Hematopoietic multipotent progenitor cell treated with erythropoietin and hydrocortisone succinate and interleukin-3 and kit ligand, for 6 days (in vitro differentiated cells): ENCODE measurements at regions not wholly inside any gene's neighbourhood (a gene's known extent, or its start where the extent isn't known, plus 50 kb on each side); places are given as distances from the start of the nearest gene placed in this dataset.
A peak's percentile ranks its signal among the peaks of the same experiment; 100 is the strongest.

Source experiments
- DNase-seq: peaks from one replicate; pipeline ENCODE4 v3.0.0-alpha.2; 2015

DNA sequence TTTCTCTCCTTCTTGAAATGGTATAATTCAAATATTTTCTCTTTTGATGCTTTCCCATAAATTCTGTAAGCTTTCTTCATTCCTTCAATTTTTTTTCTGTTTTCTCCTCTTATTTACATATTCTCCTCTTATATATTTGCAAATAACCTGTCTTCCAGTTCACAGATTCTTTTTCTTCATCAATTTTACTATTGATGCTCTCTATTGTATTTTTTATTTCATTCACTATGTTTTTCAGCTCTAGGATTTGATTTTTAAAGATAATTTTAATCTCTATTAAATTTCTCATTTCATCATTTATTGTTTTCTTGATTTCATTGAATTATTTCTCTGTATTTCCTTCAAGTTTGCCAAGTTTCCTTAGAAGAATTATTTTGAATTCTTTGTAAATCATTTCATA lies 54.0 kb upstream of the PRPS1L1 start:
- no peak for DNase-seq

DNA sequence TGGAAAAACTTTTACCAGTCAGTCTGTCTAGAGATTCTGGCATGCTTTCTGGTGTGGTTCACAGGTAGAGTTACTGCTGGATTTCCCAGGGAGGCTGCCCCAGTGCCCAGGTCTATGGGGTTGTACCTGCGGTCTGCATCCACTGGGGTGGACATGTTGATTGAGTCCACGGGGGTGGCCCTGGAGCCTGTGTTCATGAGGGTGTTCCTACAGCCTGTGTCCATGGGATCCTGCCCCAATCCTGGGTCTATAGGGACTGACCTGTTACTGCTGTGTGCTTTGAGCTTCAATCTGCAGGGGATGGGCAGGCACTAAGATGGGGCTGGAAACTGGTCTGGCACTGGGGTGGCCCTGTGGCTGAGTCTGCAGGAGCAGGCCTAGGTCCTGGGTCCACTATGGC lies 54.5 kb upstream of the PRPS1L1 start:
- DNase-seq: no peak

DNA sequence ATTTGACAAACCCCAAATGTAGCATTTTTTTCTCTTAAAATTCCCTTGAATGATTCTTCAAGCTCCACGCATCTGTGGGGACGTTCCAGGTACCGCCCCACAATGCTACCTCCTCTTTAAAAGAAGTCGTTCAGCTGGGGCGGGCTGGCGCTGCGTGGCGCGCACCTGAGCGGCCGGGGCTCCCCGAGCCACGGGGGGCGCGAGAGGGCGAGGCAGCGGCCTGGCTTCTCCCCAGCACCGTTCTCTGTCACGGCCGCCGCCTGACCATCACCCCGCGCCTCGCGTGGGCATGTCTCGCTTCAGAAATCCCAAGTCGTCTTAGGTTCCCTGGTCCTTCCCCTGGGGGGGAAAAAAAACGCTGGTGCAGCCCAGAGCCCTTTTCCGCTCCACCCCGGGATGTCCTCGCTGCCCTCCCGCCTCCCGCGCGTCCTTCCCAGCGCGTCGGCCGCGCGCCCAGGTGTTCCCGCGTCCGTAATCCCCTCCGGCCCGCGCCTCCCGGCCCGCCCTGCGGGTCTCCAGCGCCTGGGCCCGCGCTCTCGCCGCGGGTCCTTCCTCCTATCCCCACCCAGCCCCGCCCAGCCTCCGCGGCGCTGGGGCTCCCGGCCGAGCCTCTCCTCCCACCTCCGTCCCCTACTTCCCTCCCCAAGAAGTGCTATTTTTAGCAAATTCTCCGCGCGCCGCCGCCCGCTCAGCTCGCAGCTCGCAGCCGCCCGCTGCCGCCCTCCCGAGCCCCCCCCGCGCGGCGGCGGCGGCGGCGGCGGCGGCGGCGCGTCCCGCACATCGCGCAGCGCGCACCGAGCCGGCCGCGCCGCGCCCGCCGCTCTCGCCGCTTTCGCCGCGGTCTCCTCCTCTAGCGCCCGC lies 58.7 kb upstream of the PRPS1L1 start:
- peak; percentile 12 for DNase-seq

DNA sequence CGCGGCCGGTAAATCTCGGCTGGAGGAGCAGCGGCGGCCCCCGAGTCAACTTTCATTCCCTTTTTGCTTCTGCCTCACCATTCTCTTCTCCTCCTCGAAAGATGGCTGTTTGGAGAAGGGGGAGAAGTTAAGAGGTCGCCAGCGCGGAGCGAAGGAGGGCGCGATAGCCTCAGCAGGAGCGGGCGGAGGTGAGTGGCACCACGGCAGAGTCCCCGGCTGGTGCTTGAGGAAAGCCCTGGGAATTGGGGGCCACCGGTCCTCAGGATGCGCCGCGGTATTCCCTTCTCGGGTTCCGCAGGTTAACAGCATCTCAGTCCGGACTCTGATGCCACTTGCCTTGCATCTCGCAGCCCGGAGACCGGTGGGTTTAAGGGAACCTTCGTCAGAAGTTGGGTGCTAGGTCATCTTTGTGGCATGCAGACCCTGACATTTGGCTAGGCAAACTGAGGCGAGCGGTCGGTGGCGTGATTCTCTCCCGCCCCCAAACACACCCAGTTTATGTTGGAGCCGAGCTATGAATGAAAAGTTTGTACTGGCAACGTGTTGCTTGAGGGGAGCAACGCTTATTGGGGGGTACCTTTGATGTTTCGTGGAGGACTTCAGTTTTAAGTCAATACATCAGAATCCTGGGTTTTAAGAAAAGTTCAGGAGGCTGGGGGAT lies 59.5 kb upstream of the PRPS1L1 start:
- peak; percentile 2 for DNase-seq

DNA sequence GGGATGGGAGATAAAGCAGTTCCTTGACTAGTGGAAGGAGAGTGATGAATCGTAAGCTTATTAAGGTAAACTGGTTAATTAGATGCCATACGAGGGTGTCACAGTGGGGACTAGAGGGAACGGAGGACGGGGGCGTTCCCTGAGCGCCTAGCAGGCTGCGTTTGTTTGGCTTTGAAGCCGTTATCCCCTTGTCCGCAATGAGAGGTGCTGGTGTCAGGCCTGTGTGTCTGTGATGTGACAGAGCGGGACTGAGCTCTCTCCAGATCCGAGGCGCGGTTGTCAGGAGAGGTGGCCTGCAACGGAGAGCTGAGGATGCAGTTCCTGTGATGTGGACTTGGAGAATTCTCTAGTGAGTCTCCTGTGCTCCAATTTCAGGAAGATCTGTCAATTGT lies 60.0 kb upstream of the PRPS1L1 start:
- DNase-seq: no peak

DNA sequence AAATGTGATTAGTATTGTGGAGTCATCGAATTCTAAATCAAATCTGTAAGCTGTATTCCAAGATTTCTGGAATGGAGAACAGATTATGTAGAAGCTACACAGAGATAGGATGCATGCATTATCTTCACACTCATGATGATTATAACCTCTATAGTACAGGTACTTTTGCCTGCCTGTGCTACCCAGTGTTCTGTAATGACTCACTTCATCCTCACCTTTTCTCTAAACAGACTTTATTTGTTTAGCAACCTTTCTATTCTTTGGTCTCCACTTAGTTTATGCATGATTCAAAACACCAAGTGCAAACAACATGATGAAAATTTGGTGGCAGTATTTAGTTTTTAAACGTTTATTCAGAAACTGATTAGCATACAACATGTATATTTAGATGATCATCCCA lies 68.4 kb upstream of the PRPS1L1 start:
- no peak for DNase-seq

DNA sequence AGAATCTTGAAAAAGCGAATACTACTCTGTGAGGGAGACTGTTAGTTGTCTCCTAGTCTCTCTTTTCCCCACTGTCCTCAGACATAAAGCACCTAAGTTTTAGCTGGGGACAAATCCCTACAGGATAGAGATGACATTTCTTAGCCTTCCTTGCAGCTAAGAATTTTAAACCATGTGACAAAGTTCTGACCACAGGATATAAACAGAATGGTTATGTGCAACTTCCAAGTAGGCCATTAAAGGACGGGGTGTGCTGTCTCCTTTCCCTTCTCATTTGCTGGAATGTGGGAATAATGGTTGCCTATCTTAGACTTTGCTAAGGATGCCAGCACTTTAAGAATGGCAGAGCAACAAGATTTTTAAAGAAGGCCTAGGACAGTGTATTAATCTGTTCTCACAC lies 74.9 kb upstream of the PRPS1L1 start:
- DNase-seq: no peak

DNA sequence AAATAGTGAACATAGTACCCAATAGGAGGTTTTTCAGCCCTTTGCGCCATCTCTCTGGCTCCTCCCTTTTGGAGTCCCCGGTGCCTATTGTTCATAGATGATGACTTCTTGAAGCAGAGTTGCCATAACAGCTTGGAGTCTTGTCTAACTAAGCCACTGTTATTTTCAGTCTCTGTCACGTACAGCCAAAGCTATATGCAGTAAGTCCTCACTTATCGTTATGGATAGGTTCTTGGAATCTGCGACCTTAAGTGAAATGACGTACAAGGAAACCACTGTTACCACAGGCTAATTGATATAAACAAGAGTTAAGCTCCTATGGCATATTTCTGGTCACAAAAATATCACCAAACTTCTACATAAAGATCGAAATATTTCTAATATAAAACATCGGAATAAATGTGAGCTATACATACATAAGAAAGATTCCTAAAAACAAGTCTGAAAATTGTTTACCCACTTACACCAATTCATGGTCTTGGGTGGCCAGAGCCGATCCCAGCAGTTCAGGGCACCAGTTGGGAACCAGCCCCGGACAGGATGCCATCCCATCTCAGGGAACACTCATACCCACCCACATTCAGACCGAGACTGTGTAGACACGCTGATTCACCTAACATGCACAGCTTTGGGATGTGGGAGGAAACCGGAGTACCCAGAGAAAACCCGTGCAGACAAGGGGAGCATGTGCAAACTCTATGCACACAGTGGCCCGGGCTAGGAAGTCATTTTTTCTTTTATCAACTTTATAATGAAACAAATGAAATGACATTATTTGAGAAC lies 76.0 kb upstream of the PRPS1L1 start:
- no peak for DNase-seq

DNA sequence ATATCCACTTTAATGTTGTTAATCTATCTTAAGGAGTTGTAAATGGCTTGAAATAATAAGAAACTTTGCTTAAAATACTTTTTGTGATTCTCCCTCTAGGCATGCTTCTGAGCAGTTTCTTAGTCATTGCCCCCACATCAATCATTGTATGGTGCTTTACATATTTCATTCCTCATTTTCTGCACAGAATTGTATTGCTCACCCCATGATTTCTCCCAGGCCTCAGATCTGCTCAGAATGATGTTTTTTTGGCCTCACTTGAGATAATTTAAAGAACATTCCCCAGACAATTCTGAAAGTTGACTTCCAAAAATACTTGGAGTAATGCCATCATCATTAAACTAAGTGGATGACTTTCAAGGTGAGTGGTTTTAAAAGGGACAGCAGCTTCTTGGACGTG lies 82.1 kb upstream of the PRPS1L1 start:
- DNase-seq: no peak

DNA sequence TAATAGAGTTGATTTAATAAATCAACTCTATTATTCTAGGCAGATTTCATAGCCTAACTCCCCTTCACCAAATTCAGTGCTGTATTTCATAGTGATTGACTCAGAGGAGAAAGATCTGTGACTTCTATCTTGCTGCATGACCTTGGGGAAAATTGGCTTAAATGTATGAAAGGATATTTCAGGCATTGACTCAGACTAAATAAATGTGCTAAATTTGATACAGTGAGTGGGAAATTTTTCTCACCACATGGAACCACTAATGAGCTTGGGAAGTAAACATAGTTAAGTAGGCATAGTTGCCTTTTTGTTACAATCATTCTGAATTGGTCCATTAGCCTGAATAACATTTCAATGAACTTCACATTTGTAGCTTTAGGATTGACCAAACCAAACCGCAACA lies 89.0 kb upstream of the PRPS1L1 start:
- DNase-seq: no peak

DNA sequence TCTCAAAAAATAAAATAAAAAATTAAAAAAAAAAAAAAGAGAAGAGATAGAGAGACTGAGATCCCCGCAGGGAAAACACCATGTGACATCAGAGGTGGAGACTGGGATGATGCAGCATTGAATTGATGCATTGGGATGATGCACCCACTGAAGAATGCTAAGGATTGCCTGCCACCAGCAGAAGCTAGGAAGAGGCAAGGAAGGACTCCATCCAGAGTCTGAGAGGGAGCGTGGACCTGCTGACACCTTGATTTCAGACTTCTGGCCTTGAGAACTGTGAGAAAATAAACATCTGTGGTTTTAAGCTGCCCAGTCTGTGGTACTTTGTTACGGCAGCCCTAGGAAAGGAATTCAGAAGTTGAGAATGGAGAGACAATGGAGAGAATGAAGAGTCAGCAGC lies 89.8 kb upstream of the PRPS1L1 start:
- DNase-seq: no peak

DNA sequence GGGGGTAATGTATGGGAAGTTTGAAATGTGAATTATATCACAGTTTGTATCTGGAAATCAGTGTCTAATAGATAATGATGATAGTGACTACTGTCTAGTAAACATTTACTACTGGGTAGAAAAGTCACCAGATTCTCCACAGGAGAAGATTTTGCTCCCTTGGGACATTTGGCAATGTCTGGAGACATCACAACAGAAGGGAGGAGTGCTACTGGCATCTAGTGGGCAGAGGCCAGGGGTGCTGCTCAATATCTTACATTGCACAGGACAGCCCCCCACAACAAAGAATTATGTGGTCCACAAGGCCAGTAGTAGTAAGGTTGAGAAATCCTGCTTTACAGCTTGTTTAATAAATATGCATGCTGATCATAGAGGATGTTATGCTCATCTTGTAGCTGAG lies 92.3 kb upstream of the PRPS1L1 start:
- no peak for DNase-seq

DNA sequence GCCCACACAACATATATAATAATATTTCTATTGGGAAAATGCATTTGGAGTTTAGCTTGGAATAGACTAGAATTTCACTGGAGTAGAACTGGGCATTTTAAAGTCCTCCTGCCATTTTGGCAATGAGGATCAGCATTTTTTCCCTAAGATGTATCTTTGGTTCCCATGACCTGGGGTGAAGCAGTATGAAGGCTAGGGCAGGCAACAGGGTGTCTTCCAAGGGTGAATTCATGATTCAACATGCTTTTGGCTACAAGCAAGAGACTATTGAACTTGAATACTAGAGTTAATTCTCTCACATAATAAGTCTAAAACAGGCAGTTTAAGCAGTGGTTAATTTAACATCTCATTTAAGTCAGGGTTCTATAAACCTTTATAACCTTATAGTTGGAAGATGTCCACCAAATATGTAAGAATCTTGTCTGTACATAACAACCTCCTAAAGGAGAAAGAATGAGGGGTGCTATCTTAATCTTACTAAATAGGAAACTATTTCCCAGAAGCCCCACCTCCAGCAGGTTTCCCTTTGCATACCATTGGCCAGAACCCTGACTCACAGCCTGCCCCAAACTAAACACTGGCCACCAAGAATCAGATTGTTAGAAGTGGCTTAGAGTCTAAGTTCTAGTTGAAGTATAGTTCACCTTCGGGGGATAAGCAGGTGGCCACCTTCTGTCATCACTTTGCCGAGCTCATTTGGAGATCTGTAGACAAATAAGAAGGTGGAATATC lies 96.0 kb upstream of the PRPS1L1 start:
- DNase-seq: no peak

DNA sequence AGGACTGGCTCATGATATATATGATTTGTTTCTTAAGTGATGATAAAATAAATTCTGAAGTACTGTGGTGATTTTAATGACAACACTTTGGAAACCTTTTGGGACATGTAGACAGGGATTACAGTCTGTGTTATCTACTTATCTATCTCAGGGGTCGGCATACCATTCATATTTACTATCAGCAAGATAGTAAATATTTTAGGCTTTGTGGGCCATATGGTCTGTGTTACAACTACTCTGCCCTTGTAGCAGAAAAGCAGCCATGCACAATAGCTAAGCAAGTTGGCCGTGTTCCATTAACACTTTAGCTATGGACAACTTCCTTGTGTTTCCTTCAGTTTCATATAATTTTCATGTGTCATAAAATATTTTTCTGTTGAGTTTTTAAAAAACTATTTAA lies 97.8 kb upstream of the PRPS1L1 start:
- no peak for DNase-seq

DNA sequence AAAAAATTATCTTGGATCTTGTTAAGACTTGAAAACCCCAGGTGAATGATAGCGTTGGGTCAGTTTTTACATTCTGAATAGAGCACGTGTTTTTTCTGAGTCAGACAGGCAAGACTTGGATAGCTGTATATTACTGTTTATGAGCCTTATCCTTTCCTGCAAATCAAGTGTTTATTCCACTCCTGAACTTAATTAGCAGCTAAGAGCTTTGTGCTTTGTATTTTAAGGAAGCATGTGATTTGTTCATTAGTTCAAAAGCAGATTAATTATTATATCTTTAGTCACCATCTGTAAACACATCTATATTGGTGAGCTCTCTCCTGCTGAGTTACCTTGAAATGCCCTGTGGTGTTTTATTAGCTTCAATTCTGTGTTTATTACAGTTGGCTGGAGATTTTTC lies 98.6 kb upstream of the PRPS1L1 start:
- no peak for DNase-seq

DNA sequence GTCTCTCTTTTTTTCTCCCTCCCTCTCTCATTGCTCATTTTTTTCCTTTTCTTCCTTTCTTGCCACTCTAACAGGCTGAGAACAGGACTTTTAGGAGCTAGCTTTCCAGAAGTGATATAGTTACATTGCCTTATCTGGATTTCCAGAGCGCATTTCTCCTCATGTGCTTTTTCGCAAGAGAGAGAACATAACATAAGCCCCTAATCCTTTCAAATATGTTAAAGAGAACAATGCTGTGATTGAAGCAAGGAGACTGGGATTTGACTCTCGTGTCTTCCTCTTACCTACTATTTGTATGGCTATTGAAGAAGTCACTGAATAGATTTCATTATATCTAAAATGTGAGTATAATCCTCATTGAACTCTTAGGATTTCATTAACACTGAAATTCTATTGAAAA lies 101.2 kb upstream of the PRPS1L1 start:
- no peak for DNase-seq

DNA sequence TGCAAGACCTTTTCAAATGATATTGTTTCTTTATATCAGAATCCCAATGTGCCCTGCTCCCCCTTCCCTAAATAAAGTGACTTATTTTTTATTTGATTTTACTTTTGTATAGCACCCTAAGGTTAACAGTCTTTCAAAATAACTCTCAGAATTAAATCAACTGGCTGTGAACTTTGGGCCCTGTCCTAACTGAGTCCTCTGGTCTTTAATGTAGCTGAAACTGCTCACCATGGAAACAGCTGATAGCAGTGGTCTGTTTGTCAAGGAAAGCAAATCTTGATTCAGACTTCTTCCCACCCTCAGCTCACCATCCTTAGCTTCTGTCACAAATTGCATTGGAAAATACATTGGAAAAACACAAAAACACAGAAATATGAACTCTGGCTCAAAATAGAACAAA lies 105.2 kb upstream of the PRPS1L1 start:
- DNase-seq: no peak

DNA sequence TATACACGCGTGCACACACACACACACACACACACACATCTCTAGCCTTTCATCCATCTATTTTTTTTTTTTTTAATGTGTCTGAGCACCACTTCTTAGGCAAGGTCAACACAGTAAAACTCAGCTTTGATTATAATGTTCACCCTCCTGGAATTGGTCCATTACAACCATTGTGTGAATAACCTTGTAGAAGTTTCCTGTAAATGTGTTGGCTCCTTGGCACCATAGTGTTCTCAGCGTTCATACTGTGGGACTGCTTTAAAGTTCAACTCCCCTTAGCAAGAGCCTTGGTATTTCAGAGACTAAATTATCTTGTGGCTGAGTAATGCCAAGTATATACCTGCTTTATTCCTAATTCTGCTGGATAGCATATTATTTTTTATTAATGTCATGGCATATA lies 106.3 kb upstream of the PRPS1L1 start:
- DNase-seq: no peak

DNA sequence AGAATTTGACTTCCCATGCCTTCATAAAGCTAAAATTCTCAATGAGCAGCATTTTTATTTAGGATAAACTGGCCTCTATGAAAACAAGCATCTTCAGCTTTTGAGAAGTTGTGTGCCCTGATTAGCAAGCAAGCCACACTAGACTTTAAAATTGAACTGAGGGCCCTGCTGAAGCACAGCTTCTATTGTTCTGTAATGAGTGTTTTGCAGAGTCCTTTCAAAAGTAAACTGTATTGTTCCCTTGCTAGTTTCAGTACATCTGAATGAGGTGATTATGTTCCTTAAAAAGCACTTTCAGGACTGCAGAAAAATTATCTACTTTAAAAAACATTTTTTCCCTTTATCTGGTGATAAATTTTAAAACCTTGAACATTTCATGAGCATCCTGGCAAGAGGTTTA lies 113.3 kb upstream of the PRPS1L1 start:
- DNase-seq: no peak

DNA sequence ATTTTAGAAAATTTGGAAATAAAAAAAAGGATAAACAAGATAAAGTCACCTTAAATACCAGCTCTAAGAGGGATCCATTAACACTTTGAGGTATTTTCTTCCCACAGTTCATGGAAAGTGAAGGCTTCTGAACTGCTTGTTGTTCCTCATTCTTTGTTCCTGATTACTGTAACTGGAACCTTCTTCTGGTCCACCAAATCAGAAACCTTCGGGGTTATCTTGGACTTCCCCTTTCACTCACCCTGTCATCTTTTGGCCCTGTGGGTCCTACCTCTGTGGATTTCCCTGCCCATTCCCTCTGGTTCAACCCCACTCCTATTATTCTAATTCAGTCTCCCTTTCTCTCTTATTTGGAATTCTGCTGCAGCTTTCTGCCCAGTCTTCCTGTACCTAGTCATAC lies 116.5 kb upstream of the PRPS1L1 start:
- peak; percentile 9 for DNase-seq

DNA sequence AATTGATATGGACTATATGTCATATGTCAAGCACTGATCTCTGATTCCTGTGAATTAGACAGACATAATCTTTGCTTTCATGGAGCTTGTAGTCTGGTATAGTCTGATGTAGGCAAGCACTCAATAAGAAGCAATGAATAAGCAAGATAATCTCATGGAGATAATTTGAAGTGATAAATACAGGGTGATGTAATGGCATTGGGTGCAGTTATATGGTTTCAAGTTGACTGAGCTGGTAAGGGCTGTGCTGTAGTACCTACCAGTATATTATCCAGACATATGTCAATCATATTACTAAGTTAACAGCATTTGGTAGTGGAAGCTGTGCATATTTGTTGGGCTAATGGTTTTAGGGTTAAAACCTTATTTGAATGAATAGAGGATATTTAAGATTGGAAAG lies 117.5 kb upstream of the PRPS1L1 start:
- no peak for DNase-seq

DNA sequence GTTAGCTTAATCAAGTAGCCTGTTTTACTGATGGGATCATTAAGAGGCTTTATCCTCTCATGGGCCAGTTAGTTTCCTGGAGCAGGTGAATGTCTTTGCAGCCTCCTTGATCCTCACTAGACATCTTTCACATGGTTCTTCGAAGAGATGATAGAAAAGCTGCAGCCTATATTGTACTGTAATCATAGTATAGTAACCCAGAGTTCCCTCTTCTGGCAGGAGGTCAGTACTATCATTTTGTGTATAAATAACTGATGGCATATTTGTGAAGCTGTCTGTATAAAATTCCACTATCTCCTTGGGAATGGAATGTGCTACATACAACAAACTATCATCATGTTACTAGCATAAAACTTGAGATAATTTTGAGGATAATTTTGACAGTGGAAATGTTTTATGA lies 123.8 kb upstream of the PRPS1L1 start:
- peak; percentile 5 for DNase-seq

DNA sequence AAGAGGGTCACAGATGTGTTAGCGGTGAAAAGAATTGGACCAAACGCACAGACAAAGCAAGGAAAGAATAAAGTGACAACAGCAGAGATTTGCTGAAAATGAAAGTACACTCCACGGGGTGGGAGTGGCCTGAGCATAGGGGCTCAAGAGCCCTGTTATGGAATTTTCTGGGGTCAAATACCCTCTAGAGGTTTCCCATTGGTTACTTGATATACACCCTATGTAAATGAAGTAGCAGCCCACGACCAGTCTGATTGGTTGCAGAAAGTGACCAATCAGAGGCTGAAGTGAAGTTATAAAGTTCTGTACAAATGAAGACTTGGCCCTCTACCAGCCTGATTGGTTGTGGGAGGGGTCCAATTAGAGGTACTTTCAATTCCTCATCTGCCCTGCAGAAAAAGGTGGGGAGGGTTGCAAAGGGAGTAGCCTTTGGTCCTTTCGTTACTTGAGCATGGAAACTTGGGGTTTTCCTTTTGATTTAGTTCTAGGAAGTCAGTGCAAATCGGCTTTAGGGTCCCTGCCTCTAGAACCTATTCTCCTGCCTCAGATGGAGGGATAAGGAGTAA lies 125.6 kb upstream of the PRPS1L1 start:
- no peak for DNase-seq
